ENCODE measurements at regions not wholly inside any gene's neighbourhood (a gene's known extent, or its start where the extent isn't known, plus 50 kb on each side); places are given as distances from the start of the nearest gene placed in this dataset.

DNA sequence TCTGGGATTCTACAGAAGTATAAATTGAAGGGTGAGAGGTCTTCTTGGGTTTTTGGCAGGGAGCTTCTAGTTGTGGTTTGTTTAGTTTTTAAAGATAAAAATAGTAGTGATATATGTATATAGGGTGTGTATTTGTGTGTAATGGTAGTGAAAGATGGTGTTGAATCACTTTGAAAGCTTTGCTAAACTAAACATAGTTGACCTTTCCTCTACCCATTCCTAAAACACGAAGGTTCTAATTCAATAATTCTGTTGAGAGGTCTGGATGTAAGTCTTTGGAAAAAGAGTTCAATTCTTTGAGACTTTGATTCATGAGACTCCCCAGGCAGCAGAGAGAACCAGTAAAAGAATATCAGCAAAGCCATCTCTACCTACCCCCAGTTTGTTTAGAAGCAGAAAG is 247.9 kb upstream of the DUSP10 start:
- H3K27me3 Mint-ChIP-seq (ENCODE audit: low read depth): no peaks in the 10 kb centered on the region; the same call in 1 of the 2 replicates
- H3K27ac Mint-ChIP-seq: no peak overlapping the region
- CTCF ChIA-PET: no interaction called here
- no peak overlapping the region for H3K4me3 Mint-ChIP-seq
- TF ChIP-seq ZNF532 (CRISPR knock-in tag; IDR thresholded peaks at IDR 0.05; ENCODE audit: borderline replicate concordance): no peak
- no peak for TF ChIP-seq ZNF121 (CRISPR knock-in tag; IDR thresholded peaks at IDR 0.05)
- TF ChIP-seq NR2C2 (CRISPR knock-in tag; IDR thresholded peaks at IDR 0.05): no peak
- TF ChIP-seq, protein P1, sequence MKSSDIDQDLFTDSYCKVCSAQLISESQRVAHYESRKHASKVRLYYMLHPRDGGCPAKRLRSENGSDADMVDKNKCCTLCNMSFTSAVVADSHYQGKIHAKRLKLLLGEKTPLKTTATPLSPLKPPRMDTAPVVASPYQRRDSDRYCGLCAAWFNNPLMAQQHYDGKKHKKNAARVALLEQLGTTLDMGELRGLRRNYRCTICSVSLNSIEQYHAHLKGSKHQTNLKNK (CRISPR knock-in tag; IDR thresholded peaks at IDR 0.05): no peak
- TF ChIP-seq USF1 (CRISPR knock-in tag; IDR thresholded peaks at IDR 0.05): no peak
- TF ChIP-seq, protein P2, sequence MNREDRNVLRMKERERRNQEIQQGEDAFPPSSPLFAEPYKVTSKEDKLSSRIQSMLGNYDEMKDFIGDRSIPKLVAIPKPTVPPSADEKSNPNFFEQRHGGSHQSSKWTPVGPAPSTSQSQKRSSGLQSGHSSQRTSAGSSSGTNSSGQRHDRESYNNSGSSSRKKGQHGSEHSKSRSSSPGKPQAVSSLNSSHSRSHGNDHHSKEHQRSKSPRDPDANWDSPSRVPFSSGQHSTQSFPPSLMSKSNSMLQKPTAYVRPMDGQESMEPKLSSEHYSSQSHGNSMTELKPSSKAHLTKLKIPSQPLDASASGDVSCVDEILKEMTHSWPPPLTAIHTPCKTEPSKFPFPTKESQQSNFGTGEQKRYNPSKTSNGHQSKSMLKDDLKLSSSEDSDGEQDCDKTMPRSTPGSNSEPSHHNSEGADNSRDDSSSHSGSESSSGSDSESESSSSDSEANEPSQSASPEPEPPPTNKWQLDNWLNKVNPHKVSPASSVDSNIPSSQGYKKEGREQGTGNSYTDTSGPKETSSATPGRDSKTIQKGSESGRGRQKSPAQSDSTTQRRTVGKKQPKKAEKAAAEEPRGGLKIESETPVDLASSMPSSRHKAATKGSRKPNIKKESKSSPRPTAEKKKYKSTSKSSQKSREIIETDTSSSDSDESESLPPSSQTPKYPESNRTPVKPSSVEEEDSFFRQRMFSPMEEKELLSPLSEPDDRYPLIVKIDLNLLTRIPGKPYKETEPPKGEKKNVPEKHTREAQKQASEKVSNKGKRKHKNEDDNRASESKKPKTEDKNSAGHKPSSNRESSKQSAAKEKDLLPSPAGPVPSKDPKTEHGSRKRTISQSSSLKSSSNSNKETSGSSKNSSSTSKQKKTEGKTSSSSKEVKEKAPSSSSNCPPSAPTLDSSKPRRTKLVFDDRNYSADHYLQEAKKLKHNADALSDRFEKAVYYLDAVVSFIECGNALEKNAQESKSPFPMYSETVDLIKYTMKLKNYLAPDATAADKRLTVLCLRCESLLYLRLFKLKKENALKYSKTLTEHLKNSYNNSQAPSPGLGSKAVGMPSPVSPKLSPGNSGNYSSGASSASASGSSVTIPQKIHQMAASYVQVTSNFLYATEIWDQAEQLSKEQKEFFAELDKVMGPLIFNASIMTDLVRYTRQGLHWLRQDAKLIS (CRISPR knock-in tag; IDR thresholded peaks at IDR 0.05; ENCODE audit: borderline replicate concordance): no peak
- TF ChIP-seq, protein P3, sequence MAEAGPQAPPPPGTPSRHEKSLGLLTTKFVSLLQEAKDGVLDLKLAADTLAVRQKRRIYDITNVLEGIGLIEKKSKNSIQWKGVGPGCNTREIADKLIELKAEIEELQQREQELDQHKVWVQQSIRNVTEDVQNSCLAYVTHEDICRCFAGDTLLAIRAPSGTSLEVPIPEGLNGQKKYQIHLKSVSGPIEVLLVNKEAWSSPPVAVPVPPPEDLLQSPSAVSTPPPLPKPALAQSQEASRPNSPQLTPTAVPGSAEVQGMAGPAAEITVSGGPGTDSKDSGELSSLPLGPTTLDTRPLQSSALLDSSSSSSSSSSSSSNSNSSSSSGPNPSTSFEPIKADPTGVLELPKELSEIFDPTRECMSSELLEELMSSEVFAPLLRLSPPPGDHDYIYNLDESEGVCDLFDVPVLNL (CRISPR knock-in tag; IDR thresholded peaks at IDR 0.05; ENCODE audit: borderline replicate concordance, low read depth): no peak
- H3K9me3 Mint-ChIP-seq: no peaks in the 10 kb centered on the region; the same call in 1 of the 2 replicates
- no peaks in the 10 kb centered on the region for H3K36me3 Mint-ChIP-seq
- H3K4me1 Mint-ChIP-seq: peaks cover 7% of the 10 kb centered on the region
- no peak for ATAC-seq
- POLR2A ChIA-PET: no interaction called here
- DNase-seq (ENCODE audit: low spot score): no peak

- ChIA-PET POLR2A (no interaction called here), CTCF (no interaction called here)
- Mint-ChIP-seq H3K4me1 (peaks cover 7% of the 10 kb centered on the region), H3K27ac (no peak overlapping the region), H3K36me3 (no peaks in the 10 kb centered on the region), H3K27me3 (ENCODE audit: low read depth) (no peaks in the 10 kb centered on the region; the same call in 1 of the 2 replicates), H3K4me3 (no peak overlapping the region), H3K9me3 (no peaks in the 10 kb centered on the region; the same call in 1 of the 2 replicates)
- ATAC-seq (no peak), DNase-seq (ENCODE audit: low spot score) (no peak)
- TF ChIP-seq HMGA2 (CRISPR knock-in tag; IDR thresholded peaks at IDR 0.05): no peak
- no peak for TF ChIP-seq AR (CRISPR knock-in tag; IDR thresholded peaks at IDR 0.05)
- no peak for TF ChIP-seq RELA (CRISPR knock-in tag; IDR thresholded peaks at IDR 0.05; ENCODE audit: borderline replicate concordance)
- TF ChIP-seq GABPB1 (CRISPR knock-in tag; IDR thresholded peaks at IDR 0.05): no peak
- no peak for TF ChIP-seq ARID4B (CRISPR knock-in tag; IDR thresholded peaks at IDR 0.05; ENCODE audit: borderline replicate concordance)
- no peak for TF ChIP-seq ZNF281 (CRISPR knock-in tag; IDR thresholded peaks at IDR 0.05)
These were observed 246.9 kb upstream of the DUSP10 start for GRCh38 chr1:221988829-221989228.

Measured in WTC11 (cell line).